GM04503 (cell line): ENCODE measurements at regions not wholly inside any gene's neighbourhood (a gene's known extent, or its start where the extent isn't known, plus 50 kb on each side); places are given as distances from the start of the nearest gene placed in this dataset.

Source experiments
- DNase-seq: peaks from one replicate; pipeline ENCODE4 v3.0.0-alpha.2; 2012; ENCODE audit warnings: low read depth

- no peak for DNase-seq
Observed at GRCh38 chr4:3668825-3669552, 97.2 kb upstream of the ADRA2C start.

- DNase-seq, result no peak
Observed at GRCh38 chr4:3667258-3667657, 98.9 kb upstream of the ADRA2C start.

- no peak for DNase-seq
Observed at GRCh38 chr4:3666263-3666662, 99.9 kb upstream of the ADRA2C start.

GRCh38 chr4:3665360-3665891 lies 100.8 kb upstream of the ADRA2C start:
- no peak for DNase-seq

- no peak for DNase-seq
Observed at GRCh38 chr4:3663791-3664190, 102.4 kb upstream of the ADRA2C start.

- DNase-seq, result no peak
Observed at GRCh38 chr4:3662516-3662915, 103.7 kb upstream of the ADRA2C start.

- DNase-seq, result no peak
Observed at GRCh38 chr4:3661989-3662388, 104.2 kb upstream of the ADRA2C start.

GRCh38 chr4:3660928-3661515 lies 105.2 kb upstream of the ADRA2C start:
- no peak for DNase-seq

GRCh38 chr4:3660086-3660927 lies 105.9 kb upstream of the ADRA2C start:
- DNase-seq, result no peak

GRCh38 chr4:3659131-3659530 lies 107.1 kb upstream of the ADRA2C start:
- DNase-seq, result no peak

- no peak for DNase-seq
Observed at GRCh38 chr4:3658530-3658913, 107.7 kb upstream of the ADRA2C start.

- DNase-seq, result no peak
Observed at GRCh38 chr4:3657902-3658529, 108.2 kb upstream of the ADRA2C start.

- DNase-seq, result no peak
Observed at GRCh38 chr4:3656416-3657356, 109.5 kb upstream of the ADRA2C start.

- no peak for DNase-seq
Observed at GRCh38 chr4:3655963-3656362, 110.2 kb upstream of the ADRA2C start.

- no peak for DNase-seq
Observed at GRCh38 chr4:3655485-3655884, 110.7 kb upstream of the ADRA2C start.

- no peak for DNase-seq
Observed at GRCh38 chr4:3654036-3654807, 112.0 kb upstream of the ADRA2C start.

GRCh38 chr4:3652586-3652985 lies 113.6 kb upstream of the ADRA2C start:
- no peak for DNase-seq

GRCh38 chr4:3651267-3651845 lies 114.8 kb upstream of the ADRA2C start:
- no peak for DNase-seq

GRCh38 chr4:3649491-3649890 lies 116.7 kb upstream of the ADRA2C start:
- no peak for DNase-seq

- DNase-seq, result no peak
Observed at GRCh38 chr4:3648731-3649130, 116.5 kb upstream of the LRPAP1 start.
